Neural progenitor cell (in vitro differentiated cells): ENCODE measurements at regions not wholly inside any gene's neighbourhood (a gene's known extent, or its start where the extent isn't known, plus 50 kb on each side); places are given as distances from the start of the nearest gene placed in this dataset. TPM values are rescaled to one million over a fixed set of nuclear protein-coding genes. Genes with fewer than 3 reads are reported as not detected.
"Not testable (repeated sequence)": the region's sequence is repeated elsewhere in the genome, so short reads cannot be mapped to it uniquely, and the experiment has no call there.

Source experiments
- DNase-seq: peaks from one replicate; pipeline ENCODE4 v3.0.0-alpha.2; 2016; ENCODE audit warnings: low spot score
- H2AFZ ChIP-seq: fragments of 200-600 bp; sonication (generic); replicated peaks from 2 replicates; pipeline ENCODE4 v1.6.1; 2016; ENCODE audit warnings: antibody characterized with exemption
- H3F3A ChIP-seq: fragments of 200-600 bp; sonication (generic); 2 replicates; pipeline ENCODE4 v1.6.1; 2016; ENCODE audit warnings: antibody characterized with exemption, low read depth
- H3K27ac ChIP-seq: fragments of 200-600 bp; sonication (generic); 2 replicates; pipeline ENCODE4 v1.5.1; 2016; ENCODE audit warnings: mild to moderate bottlenecking
- H3K27me3 ChIP-seq: fragments of 200-600 bp; sonication (generic); 2 replicates; pipeline ENCODE4 v1.6.1; 2016; ENCODE audit warnings: mild to moderate bottlenecking, moderate library complexity
- H3K36me3 ChIP-seq: fragments of 200-600 bp; sonication (generic); 2 replicates; pipeline ENCODE4 v1.5.1; 2016
- H3K4me1 ChIP-seq: fragments of 200-600 bp; sonication (generic); 2 replicates; pipeline ENCODE4 v1.6.1; 2016; ENCODE audit warnings: mixed run types
- H3K4me2 ChIP-seq: fragments of 200-600 bp; sonication (generic); 2 replicates; pipeline ENCODE4 v1.6.1; 2016
- H3K4me3 ChIP-seq: fragments of 200-600 bp; sonication (generic); 2 replicates; pipeline ENCODE4 v1.5.1; 2016
- H3K79me2 ChIP-seq: fragments of 200-600 bp; sonication (generic); 2 replicates; pipeline ENCODE4 v1.6.1; 2016; ENCODE audit warnings: low read depth
- H3K9ac ChIP-seq: fragments of 200-600 bp; sonication (generic); 2 replicates; pipeline ENCODE4 v1.6.1; 2016
- H3K9me3 ChIP-seq: fragments of 200-600 bp; sonication (generic); 2 replicates; pipeline ENCODE4 v1.5.1; 2016; ENCODE audit warnings: low read depth
- H4K20me1 ChIP-seq: fragments of 200-600 bp; sonication (generic); 2 replicates; pipeline ENCODE4 v1.6.1; 2016; ENCODE audit warnings: low read depth
- H3K27ac Mint-ChIP-seq: 3 replicates; pipeline ENCODE4 v1.8.0; 2021; ENCODE audit warnings: mixed read lengths
- H3K27me3 Mint-ChIP-seq: 2 replicates; pipeline ENCODE4 v1.8.0; 2022; ENCODE audit warnings: low read depth, mild to moderate bottlenecking, inconsistent platforms, moderate library complexity, mixed read lengths; ENCODE audit not compliant: insufficient read depth
- H3K36me3 Mint-ChIP-seq: 3 replicates; pipeline ENCODE4 v1.8.0; 2021; ENCODE audit warnings: mixed read lengths
- H3K4me1 Mint-ChIP-seq: 3 replicates; pipeline ENCODE4 v1.8.0; 2021; ENCODE audit warnings: mixed read lengths
- H3K4me3 Mint-ChIP-seq: 3 replicates; pipeline ENCODE4 v1.8.0; 2021; ENCODE audit warnings: mild to moderate bottlenecking, moderate library complexity, mixed read lengths
- H3K9me3 Mint-ChIP-seq: 3 replicates; pipeline ENCODE4 v1.8.0; 2020; ENCODE audit warnings: mixed read lengths
- EZH2 ChIP-seq: fragments of 200-600 bp; sonication (generic); IDR thresholded peaks from 2 replicates; pipeline ENCODE4 v1.6.1; 2017; ENCODE audit warnings: antibody characterized with exemption, mild to moderate bottlenecking, moderate library complexity
- EZH2phosphoT487 ChIP-seq: fragments of 200-600 bp; sonication (generic); IDR thresholded peaks from 2 replicates; pipeline ENCODE4 v1.6.1; 2017; ENCODE audit warnings: antibody characterized with exemption
- small RNA-seq: library from RNA; depleted of rRNA; stranded (forward); fragments of <200 nt; gene quantifications from one replicate; pipeline ENCODE3, GENCODE V24; 2015
- TF ChIP-seq, protein P1 (sequence below): fragments of 200-600 bp; sonication (generic); IDR thresholded peaks from 2 replicates; pipeline ENCODE4 v1.5.1; 2017; ENCODE audit warnings: antibody characterized with exemption, mild to moderate bottlenecking

GRCh38 chrX:87434618-87435017, 83.0 kb upstream of the KLHL4 start:
- no peak overlapping the region for H3K4me3 Mint-ChIP-seq
- no peak overlapping the region for H3K4me2 ChIP-seq
- no peaks in the 10 kb centered on the region for H3K79me2 ChIP-seq
- no peaks in the 10 kb centered on the region for H3F3A ChIP-seq
- no peaks in the 10 kb centered on the region for H3K36me3 ChIP-seq
- no peak for DNase-seq
- H2AFZ ChIP-seq: no peak overlapping the region
- no peaks in the 10 kb centered on the region for H3K36me3 Mint-ChIP-seq
- no peak overlapping the region for H3K9ac ChIP-seq
- no peak overlapping the region for H3K27ac Mint-ChIP-seq
- no peaks in the 10 kb centered on the region for H4K20me1 ChIP-seq
- H3K4me3 ChIP-seq: no peak overlapping the region
- peaks cover 6% of the 10 kb centered on the region for H3K9me3 ChIP-seq
- TF ChIP-seq EZH2 (no peak), EZH2phosphoT487 (no peak)
- TF ChIP-seq, protein P1, sequence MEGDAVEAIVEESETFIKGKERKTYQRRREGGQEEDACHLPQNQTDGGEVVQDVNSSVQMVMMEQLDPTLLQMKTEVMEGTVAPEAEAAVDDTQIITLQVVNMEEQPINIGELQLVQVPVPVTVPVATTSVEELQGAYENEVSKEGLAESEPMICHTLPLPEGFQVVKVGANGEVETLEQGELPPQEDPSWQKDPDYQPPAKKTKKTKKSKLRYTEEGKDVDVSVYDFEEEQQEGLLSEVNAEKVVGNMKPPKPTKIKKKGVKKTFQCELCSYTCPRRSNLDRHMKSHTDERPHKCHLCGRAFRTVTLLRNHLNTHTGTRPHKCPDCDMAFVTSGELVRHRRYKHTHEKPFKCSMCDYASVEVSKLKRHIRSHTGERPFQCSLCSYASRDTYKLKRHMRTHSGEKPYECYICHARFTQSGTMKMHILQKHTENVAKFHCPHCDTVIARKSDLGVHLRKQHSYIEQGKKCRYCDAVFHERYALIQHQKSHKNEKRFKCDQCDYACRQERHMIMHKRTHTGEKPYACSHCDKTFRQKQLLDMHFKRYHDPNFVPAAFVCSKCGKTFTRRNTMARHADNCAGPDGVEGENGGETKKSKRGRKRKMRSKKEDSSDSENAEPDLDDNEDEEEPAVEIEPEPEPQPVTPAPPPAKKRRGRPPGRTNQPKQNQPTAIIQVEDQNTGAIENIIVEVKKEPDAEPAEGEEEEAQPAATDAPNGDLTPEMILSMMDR: no peak
- H3K27ac ChIP-seq: no peak overlapping the region
- no peaks in the 10 kb centered on the region for H3K4me1 Mint-ChIP-seq
- H3K27me3 Mint-ChIP-seq: no peaks in the 10 kb centered on the region
- H3K9me3 Mint-ChIP-seq: no peaks in the 10 kb centered on the region
- no peaks in the 10 kb centered on the region for H3K27me3 ChIP-seq
- no peaks in the 10 kb centered on the region for H3K4me1 ChIP-seq

GRCh38 chrX:87448613-87449012, 69.0 kb upstream of the KLHL4 start:
- H3K4me3 Mint-ChIP-seq, H3K27me3 ChIP-seq, H3K9ac ChIP-seq, H3K9me3 ChIP-seq, DNase-seq, H3K27ac ChIP-seq, H3K4me1 Mint-ChIP-seq, H4K20me1 ChIP-seq, H2AFZ ChIP-seq, H3K4me1 ChIP-seq, H3K27me3 Mint-ChIP-seq, H3K36me3 ChIP-seq, H3K4me3 ChIP-seq, H3K36me3 Mint-ChIP-seq, H3K27ac Mint-ChIP-seq, H3K79me2 ChIP-seq, H3F3A ChIP-seq, H3K4me2 ChIP-seq: not testable (repeated sequence)
- H3K9me3 Mint-ChIP-seq: peaks cover 15% of the 10 kb centered on the region

DNA sequence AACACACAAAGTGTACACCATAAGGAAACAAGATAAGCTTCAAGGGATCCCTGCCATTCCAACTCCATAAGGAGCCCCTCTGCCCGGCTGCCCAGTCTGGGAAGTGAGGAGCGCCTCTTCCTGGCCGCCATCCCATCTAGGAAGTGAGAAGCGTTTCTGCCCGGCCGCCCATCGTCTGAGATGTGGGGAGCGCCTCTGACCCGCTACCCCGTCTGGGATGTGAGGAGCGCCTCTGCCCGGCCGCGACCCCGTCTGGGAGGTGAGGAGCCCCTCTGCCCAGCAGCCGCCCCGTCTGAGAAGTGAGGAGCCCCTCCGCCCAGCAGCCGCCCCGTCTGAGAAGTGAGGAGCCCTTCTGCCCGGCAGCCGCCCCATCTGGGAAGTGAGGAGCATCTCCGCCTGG, 51.8 kb upstream of the KLHL4 start:
- not testable (repeated sequence) for H3K27me3 Mint-ChIP-seq, H3K4me1 Mint-ChIP-seq, H3K79me2 ChIP-seq, H3K4me3 ChIP-seq, H3F3A ChIP-seq, H2AFZ ChIP-seq, H4K20me1 ChIP-seq, H3K36me3 ChIP-seq, H3K4me3 Mint-ChIP-seq, H3K27me3 ChIP-seq, DNase-seq, H3K27ac ChIP-seq, H3K9ac ChIP-seq, H3K4me1 ChIP-seq, H3K9me3 ChIP-seq, H3K36me3 Mint-ChIP-seq, H3K4me2 ChIP-seq
- Mint-ChIP-seq H3K9me3 (peaks cover 25% of the 10 kb centered on the region), H3K27ac (peak overlapping the region; percentile 28)

Small RNAs in the stretch of these regions (small RNA-seq; reads per million reads assigned to genes)
- gene Z96811.1: not detected
